ENCODE measurements at regions not wholly inside any gene's neighbourhood (a gene's known extent, or its start where the extent isn't known, plus 50 kb on each side); places are given as distances from the start of the nearest gene placed in this dataset.

DNA sequence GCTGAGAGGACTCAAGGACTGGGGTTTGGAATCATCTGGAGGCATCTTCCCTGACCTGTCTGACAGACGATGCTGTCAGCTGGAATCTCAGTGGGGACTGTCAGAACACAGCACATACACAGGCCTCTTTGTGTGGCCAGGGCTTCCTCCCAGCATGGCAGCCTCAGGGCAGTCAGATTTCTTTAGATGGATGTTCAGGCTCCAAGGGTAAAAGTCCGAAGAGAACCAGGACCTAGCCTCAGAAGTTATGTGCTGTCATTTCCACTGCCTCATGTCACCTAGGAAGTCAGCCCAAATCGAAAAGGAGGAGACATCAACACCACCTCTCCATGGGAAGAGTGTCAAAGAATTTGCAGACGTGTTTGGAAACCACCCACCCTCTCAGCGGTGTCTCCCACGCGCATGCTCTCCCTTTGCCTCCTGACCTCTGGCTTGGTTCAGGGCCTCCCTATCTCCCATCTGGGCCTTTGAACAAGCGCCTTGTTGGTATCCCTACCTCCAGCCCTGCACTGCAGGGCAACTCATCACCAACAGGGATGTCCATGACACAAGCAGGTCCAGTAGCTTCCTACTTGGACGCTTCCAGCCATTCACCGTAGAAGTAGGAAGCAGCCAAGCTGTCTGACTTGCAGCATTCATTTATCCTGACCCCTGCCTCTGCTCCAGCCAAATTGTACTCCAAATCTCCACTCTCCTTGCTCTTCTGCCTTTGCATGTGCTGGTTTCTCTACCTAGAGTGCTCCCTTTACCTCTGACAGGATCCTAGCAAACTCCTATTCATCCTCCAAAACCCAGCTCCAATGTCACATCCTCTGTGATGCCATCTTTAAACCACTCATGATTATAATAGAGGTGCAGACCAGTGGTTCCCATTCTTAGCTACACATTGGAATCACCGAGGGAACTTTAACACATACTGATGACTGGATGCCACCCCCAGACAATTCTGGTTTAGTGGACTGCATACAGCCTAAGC is 121.6 kb downstream of the OAT start:
- Mint-ChIP-seq H3K36me3 (ENCODE audit: insufficient read depth) (peaks cover 2% of the 10 kb centered on the region), H3K9me3 (no peaks in the 10 kb centered on the region), H3K27me3 (peaks cover 9% of the 10 kb centered on the region), H3K4me3 (no peak overlapping the region), H3K27ac (ENCODE audit: low read depth) (no peak overlapping the region), H3K4me1 (no peaks in the 10 kb centered on the region)
- ATAC-seq (replicated peaks; ENCODE audit: extremely low read depth, poor library complexity, severe bottlenecking) (no peak), DNase-seq (ENCODE audit: low spot score in 2 of 2) (no peak)

DNA sequence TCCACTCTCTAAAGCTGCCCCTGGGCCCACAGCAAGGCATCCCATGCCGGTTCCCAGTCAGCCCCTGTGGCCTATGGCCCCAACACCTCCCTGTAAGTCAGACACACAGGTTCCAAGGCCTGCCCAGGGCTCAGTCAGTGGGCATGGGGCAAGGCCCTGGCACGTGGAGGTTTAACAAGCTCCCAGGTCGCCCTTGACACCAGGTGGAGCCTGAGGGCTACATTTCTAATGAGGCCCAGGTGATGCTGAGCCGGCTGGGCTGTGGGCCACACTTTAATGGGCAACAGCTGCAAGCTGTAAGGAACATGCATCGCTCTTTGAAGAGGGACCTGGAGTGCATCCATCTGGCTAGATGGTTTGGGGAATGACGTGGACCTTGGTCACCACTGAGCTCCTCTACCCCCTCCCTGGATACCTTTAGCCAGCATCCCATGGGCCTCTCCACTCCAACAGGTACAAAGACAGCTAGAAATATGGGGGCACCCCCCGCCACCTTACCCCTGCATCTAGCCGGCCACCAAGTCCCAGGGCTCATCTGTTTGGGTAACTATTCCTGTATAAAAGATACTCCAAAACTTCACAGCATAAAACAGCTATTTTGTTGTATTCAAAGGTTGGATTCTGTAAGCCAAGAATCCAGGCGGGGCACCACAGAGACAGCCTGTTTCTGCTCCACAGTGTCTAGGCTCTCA is 122.5 kb downstream of the OAT start:
- no peak overlapping the region for H3K27ac Mint-ChIP-seq (ENCODE audit: low read depth)
- no peak for DNase-seq (ENCODE audit: low spot score in 2 of 2)

DNA sequence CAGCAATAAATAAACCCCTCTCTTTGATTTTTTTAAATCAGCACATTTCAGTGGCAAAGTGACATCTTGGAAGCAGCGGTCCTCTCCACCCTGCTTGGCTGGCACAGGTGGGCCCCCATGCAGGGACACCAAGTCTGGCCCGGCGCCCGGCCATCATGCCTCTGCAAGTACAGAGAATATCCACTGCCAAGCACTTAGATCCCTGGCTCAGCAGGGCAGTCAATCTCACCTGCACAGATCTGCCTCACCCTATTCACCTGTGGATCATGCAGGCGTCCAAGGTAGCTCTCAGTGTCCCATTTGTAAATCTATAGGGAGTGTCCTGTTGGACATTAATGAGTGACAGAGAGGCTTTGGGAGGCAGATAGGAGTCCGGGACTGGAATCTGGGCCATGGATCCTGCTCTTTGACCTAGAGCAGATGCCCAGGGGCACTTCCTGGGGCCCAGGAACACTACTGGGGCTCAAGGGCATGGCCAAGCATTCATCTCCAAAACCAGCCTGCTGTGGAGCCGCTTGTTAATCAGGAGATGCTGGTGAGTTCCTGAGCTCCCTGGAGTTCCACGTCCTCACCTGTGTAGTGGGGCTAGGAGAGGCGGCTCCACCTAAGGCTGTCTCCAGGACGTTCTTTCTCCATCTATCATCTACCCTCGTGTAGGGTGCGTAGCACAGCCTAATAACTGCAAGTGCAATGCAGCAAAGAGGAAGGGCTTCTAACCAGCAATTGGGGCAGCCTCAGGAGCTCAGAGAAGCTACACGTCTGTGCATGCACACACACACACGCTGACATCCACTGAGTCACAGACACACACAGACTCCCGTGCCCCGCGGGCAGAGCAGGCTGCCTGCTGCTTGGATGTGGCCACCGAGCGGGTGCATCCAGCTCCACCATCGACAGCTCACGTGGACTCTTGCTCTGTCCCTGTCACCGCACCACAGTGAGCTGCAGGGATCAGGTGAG is 123.6 kb downstream of the OAT start:
- H3K9me3 Mint-ChIP-seq, result no peaks in the 10 kb centered on the region
- H3K4me3 Mint-ChIP-seq, result no peak overlapping the region
- ATAC-seq (replicated peaks; ENCODE audit: extremely low read depth, poor library complexity, severe bottlenecking) (no peak), DNase-seq (ENCODE audit: low spot score in 2 of 2) (no peak)
- H3K27me3 Mint-ChIP-seq, result peaks cover 1% of the 10 kb centered on the region
- no peak overlapping the region for H3K27ac Mint-ChIP-seq (ENCODE audit: low read depth)
- H3K36me3 Mint-ChIP-seq (ENCODE audit: insufficient read depth), result peaks cover 2% of the 10 kb centered on the region
- H3K4me1 Mint-ChIP-seq, result no peaks in the 10 kb centered on the region

More for the DNA sequence above, 122.5 kb downstream of the OAT start:
- Mint-ChIP-seq H3K4me1 (no peaks in the 10 kb centered on the region), H3K27me3 (peaks cover 9% of the 10 kb centered on the region), H3K4me3 (no peak overlapping the region), H3K36me3 (ENCODE audit: insufficient read depth) (peaks cover 2% of the 10 kb centered on the region), H3K9me3 (no peaks in the 10 kb centered on the region)
- no peak for ATAC-seq (replicated peaks; ENCODE audit: extremely low read depth, poor library complexity, severe bottlenecking)

DNA sequence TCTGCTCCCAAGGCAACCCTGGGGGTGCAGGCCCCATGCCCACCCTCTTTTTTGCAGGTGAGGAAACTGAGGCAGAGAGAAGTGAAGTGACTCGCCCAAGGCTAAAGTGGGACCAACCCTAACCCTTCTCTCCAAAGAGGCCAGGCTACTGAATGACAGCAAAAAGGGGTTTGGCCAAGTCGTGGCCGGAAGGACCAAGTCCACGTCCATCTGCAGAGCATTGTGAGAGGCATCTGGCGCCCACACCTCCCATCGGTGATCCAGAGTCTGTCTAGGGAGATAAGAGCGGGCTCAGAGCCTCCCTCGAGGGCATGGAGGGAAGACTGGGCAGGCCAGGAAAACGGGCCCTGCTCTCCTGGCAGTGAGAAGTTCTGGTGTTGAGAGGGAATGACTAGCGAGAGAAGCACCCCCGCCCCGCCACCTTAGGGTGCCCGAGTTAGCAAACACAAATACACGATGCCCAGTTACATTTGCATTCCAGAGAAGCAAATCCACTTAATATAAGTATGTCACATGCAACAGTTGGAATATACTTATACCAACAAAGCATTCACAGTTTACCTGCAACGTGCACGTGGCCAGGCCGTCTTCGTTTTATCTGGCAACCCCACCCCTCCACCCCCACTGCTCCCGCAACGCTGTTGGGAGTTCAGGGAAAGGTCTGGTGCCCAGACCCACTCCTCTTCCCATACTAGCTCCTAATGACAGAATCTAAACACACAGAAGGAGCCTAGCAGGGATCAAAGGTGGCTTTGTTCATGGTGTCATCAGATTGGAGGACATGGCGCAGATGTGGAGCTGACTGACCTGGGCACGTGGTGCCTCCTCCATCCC is 124.9 kb downstream of the OAT start:
- no peaks in the 10 kb centered on the region for H3K9me3 Mint-ChIP-seq
- H3K4me1 Mint-ChIP-seq, result no peaks in the 10 kb centered on the region
- peaks cover 2% of the 10 kb centered on the region for H3K36me3 Mint-ChIP-seq (ENCODE audit: insufficient read depth)
- ATAC-seq (replicated peaks; ENCODE audit: extremely low read depth, poor library complexity, severe bottlenecking), result no peak
- H3K4me3 Mint-ChIP-seq, result no peak overlapping the region
- DNase-seq (ENCODE audit: low spot score in 2 of 2), result no peak
- H3K27me3 Mint-ChIP-seq, result no peaks in the 10 kb centered on the region
- H3K27ac Mint-ChIP-seq (ENCODE audit: low read depth), result no peak overlapping the region

DNA sequence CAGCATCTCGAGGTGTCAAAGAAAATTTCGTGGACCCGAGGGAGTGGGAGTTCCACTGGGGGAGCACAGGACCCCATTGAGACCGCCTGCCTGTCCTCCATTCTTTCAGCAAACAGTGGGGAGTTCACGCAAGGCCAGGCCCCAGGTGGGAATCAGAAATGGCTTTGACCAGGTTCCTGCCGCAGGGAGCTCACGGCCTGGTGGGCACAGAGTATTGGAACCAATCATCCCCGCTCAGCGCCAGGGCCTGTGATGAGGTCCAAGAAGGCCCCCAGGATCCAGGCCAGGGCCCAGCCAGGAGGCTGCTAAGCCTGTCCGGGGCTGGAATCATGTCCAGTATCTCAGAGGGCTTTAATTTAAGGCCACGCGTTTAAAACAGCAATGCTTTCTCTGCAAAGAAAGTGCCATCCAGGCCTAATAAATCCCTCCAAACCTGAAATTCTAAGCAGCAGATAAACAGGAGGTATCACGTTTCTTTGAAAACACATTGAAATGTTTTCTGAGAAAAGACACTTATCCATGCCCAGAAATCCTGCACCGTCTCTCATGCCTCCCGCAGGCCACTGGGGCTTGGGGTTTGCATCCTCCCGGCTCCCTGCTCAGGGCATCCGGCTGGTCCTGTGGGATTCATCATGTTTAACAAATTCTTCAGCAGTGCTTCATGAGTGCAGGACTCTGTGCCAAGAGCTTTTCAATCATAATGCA is 125.7 kb downstream of the OAT start:
- DNase-seq (ENCODE audit: low spot score in 2 of 2) (no peak), ATAC-seq (replicated peaks; ENCODE audit: extremely low read depth, poor library complexity, severe bottlenecking) (no peak)
- peaks cover 2% of the 10 kb centered on the region for H3K36me3 Mint-ChIP-seq (ENCODE audit: insufficient read depth)
- no peaks in the 10 kb centered on the region for H3K4me1 Mint-ChIP-seq
- H3K9me3 Mint-ChIP-seq, result no peaks in the 10 kb centered on the region
- H3K27me3 Mint-ChIP-seq, result no peaks in the 10 kb centered on the region
- no peak overlapping the region for H3K27ac Mint-ChIP-seq (ENCODE audit: low read depth)
- no peak overlapping the region for H3K4me3 Mint-ChIP-seq

DNA sequence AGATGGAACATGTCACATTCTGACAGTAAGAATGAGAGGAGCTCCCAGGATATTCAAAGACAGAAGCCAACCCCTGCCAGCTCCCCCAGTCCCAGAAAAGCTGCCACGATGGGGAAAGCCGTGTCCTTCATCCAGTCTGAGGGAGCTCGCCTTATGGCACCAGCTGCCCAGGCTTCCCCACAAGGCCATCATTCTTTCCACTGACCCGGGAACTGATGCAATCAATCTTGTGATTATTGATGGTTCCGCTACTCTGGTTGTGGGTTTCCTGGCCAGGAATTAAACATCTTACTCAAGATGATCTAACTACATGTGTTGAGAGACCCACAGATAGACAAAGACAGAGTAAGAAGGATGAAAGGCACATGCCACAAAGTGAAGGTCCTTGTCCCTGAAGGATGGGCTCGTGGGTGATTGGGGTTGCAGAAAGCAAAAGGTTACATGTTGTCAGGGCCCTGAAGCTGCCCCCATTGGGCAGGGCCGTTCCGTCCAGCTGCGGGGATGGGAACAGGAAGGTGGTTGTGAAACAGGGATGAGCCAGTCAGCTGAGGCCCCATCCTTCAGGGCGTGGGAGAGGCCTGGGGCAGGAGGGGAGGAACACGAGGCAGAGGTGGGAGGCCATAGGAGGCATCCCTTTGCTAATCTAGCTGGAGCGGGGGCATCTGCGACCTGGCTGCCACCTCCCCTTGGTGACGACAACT is 127.6 kb downstream of the OAT start:
- H3K27ac Mint-ChIP-seq (ENCODE audit: low read depth), result no peak overlapping the region
- no peaks in the 10 kb centered on the region for H3K27me3 Mint-ChIP-seq
- no peak overlapping the region for H3K4me3 Mint-ChIP-seq
- no peaks in the 10 kb centered on the region for H3K4me1 Mint-ChIP-seq
- ATAC-seq (replicated peaks; ENCODE audit: extremely low read depth, poor library complexity, severe bottlenecking) (no peak), DNase-seq (ENCODE audit: low spot score in 2 of 2) (no peak)
- peaks cover 1% of the 10 kb centered on the region for H3K36me3 Mint-ChIP-seq (ENCODE audit: insufficient read depth)
- no peaks in the 10 kb centered on the region for H3K9me3 Mint-ChIP-seq

DNA sequence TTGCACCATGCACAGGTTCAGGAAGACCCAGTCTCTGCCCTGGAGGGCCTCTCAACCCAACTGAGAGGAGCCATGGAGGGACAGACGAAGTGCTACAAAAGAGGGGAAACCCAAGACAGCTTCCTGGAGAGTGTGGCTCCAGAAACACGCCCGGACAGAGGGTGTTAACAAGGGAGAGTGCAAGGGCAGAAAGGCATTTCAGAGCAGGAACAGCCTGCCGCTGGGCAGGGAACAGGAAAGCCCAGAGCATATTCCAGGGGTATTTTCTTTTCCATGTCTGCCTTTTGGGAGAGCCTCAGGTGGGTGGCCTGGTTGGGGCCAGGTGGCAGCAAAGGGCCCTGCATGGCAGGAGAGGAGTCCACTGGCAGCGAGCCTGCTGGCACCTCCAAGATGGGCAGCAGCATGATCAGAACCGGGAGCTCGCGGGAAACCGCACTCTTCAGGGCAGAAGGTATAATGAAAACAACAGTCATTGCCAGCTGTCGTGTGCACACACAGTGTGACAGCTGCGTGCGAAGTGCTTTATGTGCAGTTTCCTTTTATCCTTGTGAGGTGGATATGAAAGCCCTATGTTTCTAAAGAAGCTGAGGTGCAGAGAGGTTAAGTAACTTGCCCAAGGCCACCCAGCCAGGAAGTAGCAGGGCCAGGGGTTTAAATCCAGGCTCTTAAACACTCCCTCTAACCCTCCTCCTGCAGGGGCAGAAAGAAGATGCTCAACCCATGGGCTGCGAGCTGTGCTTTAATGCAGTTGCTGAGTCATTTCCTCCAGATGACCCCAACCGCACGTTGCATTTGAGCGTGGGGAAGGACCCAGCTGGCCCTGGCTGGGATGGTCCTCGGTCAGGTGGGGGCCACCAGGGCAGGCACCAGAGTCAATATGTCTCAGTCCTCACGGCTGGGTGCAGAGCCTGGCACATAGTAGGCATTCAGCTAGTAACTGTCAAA is 128.6 kb downstream of the OAT start:
- H3K27ac Mint-ChIP-seq (ENCODE audit: low read depth), result no peak overlapping the region
- H3K9me3 Mint-ChIP-seq, result no peaks in the 10 kb centered on the region
- no peaks in the 10 kb centered on the region for H3K27me3 Mint-ChIP-seq
- ATAC-seq (replicated peaks; ENCODE audit: extremely low read depth, poor library complexity, severe bottlenecking) (no peak), DNase-seq (ENCODE audit: low spot score in 2 of 2) (no peak)
- no peak overlapping the region for H3K4me3 Mint-ChIP-seq
- H3K36me3 Mint-ChIP-seq (ENCODE audit: insufficient read depth), result peaks cover 1% of the 10 kb centered on the region
- no peaks in the 10 kb centered on the region for H3K4me1 Mint-ChIP-seq

DNA sequence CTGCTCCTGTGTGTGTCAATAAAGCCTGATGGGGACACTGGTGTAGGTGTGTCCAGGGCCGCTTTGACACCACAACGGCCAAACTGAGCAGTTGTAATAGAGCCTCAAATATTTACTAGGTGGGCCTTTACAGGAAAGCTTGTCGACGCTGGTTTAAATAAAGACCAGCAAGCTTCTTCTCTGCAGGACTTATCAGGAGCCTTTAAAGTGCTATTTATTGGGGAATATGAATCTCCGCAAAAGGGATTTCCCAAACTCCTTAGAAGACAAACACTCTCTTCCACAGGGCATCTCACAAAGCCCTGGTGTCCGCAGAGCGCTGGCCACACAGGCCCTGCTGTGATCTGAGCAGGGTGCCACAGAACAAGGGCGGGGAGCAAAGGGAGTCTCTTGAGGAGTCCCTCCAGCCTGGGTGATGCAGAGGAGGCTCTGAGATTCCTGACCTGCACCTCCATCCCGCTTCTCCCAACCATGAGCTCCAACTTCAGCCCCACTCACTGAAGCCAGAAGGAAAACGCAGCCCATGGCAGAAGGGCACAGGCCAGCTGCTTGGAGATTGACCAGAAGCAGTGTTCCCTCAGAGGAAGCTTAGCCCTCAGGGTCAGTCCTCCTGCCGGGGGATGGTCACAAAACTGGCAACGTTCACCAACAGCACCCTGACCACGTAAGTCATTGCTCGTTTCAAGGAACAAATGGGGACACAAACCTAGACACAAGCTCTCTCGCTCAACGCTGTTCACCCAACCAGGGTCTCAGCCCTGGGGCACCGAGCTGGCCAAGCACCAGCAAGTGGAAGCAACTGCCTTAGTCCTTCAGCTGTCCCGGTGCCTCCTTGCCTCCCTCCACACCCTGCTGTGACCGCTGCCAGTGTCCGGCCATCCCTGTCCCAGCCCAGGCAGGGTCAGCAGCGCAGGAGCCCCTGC is 129.5 kb downstream of the OAT start:
- no peak overlapping the region for H3K4me3 Mint-ChIP-seq
- H3K36me3 Mint-ChIP-seq (ENCODE audit: insufficient read depth), result peaks cover 1% of the 10 kb centered on the region
- ATAC-seq (replicated peaks; ENCODE audit: extremely low read depth, poor library complexity, severe bottlenecking) (no peak), DNase-seq (ENCODE audit: low spot score in 2 of 2) (no peak)
- no peaks in the 10 kb centered on the region for H3K9me3 Mint-ChIP-seq
- no peaks in the 10 kb centered on the region for H3K4me1 Mint-ChIP-seq
- no peaks in the 10 kb centered on the region for H3K27me3 Mint-ChIP-seq
- no peak overlapping the region for H3K27ac Mint-ChIP-seq (ENCODE audit: low read depth)

DNA sequence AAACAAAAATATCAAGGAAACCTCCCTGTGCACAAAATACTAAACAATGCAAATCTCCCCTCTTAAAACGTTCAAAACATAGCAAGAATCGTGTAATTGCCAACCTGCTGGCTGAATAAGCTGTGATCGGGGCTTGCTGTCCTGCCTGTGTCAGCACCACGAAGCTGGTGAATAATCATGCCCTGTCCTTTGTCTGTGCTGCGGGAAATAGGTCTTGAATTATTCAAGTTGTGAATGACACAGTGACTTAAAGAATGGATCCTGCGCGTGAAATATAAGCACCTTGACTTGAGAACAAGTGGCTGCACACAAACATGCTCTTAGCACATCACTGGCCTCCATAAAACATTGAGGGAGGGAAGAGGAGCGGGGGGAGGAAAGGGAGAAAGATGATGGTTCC is 130.2 kb downstream of the OAT start:
- ATAC-seq (replicated peaks; ENCODE audit: extremely low read depth, poor library complexity, severe bottlenecking), result no peak
- no peak for DNase-seq (ENCODE audit: low spot score in 2 of 2)
- H3K4me1 Mint-ChIP-seq, result no peaks in the 10 kb centered on the region
- H3K27ac Mint-ChIP-seq (ENCODE audit: low read depth), result no peak overlapping the region
- H3K36me3 Mint-ChIP-seq (ENCODE audit: insufficient read depth), result no peaks in the 10 kb centered on the region
- no peaks in the 10 kb centered on the region for H3K27me3 Mint-ChIP-seq
- H3K4me3 Mint-ChIP-seq, result no peak overlapping the region
- no peaks in the 10 kb centered on the region for H3K9me3 Mint-ChIP-seq
